GM12875 (cell line): ENCODE measurements at regions not wholly inside any gene's neighbourhood (a gene's known extent, or its start where the extent isn't known, plus 50 kb on each side); places are given as distances from the start of the nearest gene placed in this dataset.

Experiments used
- H3K4me3 ChIP-seq: one replicate; pipeline ENCODE4 v1.5.1; 2011; ENCODE audit warnings: low read depth, low read length, control low read depth
- CTCF ChIP-seq: IDR thresholded peaks from 2 replicates; pipeline ENCODE4 v1.5.1; 2011; ENCODE audit warnings: low read depth, mild to moderate bottlenecking, control low read depth, inconsistent platforms, low read length, moderate library complexity, borderline replicate concordance; ENCODE audit not compliant: insufficient read depth

GRCh38 chr1:5338466-5338865 lies 653.8 kb downstream of the NPHP4 start:
- no peak for TF ChIP-seq CTCF

GRCh38 chr1:5333291-5333690 lies 658.9 kb downstream of the NPHP4 start:
- no peak overlapping the region for H3K4me3 ChIP-seq
- no peak for TF ChIP-seq CTCF

More at GRCh38 chr1:5338466-5338865, 653.8 kb downstream of the NPHP4 start:
- no peak overlapping the region for H3K4me3 ChIP-seq

DNA sequence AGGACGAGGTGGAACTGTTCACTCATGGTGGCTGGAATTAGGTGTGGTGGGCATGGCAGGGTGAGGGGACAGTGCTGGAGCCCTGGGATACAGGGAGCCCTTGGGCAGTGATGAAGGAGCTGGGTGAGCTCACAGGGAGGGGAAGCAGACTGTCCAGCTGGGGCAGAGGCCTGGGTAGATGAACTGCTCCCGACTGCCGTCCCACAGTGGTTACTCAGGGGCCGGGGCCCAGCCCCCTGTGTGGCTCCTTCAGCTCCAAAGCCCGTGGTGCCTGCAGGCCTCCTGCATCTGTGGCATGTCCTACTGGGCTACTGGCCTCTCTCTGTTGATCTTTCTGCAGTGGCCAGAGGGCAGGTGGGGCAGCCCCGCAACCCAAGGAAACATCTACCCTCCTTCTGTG lies 661.1 kb downstream of the NPHP4 start:
- H3K4me3 ChIP-seq = no peak overlapping the region
- TF ChIP-seq CTCF = no peak

DNA sequence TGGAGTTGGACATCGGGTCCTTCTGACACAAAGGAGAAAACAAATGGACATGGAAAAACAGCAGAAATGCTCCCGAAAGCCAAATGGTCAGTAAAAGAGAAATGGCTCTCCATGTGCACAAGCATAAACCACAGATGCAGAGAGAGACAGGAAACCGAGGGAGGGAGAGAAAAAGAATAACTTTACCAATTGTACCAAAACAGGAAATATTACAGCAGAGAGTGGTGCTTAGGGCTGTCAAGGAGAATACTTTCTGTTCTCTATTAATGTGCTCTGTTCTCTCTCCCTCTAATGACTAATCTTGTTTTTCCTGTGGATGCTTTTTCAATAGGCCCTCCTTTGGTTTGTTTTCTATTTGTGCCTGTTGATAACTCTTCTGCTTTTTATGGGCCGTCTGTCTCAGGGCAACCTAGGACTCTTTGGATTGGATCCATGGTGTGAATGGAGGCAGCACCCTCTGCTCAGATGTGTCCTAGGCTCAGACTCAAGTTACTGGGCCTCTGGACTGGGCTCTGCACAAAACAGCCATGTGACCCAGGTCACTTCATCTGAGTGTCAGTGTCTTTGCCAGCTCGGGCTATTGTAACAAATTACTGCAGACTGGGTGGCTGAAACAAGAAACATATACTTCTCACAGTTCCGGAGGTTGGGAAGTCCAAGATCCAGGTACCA lies 663.0 kb downstream of the NPHP4 start:
- TF ChIP-seq CTCF = no peak

DNA sequence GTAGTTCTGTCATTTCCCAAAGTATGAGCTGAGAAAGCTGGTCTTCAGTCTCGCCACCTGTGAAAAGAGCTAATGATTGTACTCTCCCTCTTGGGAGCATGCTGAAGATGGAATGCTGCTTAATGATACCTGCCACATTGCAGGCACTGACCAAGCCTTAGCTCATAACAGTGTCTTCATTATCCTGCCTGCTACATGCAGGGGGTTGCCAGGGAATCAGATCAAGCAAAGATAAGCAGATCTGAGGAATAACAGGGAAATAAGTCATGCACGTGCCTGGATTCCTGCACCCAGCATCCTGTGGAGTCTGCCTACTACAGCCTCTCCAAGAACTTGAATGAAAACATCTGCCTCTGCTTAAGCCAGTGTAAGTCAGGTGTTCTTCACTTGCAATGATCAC lies 667.3 kb downstream of the NPHP4 start:
- H3K4me3 ChIP-seq = no peak overlapping the region
- no peak for TF ChIP-seq CTCF

More for the DNA sequence above, 663.0 kb downstream of the NPHP4 start:
- no peak overlapping the region for H3K4me3 ChIP-seq

GRCh38 chr1:5318143-5318816 lies 663.9 kb downstream of the AJAP1 start:
- H3K4me3 ChIP-seq = no peak overlapping the region
- no peak for TF ChIP-seq CTCF

GRCh38 chr1:5317391-5317790 lies 663.0 kb downstream of the AJAP1 start:
- H3K4me3 ChIP-seq = no peak overlapping the region
- TF ChIP-seq CTCF = no peak
